ENCODE measurements at regions not wholly inside any gene's neighbourhood (a gene's known extent, or its start where the extent isn't known, plus 50 kb on each side); places are given as distances from the start of the nearest gene placed in this dataset.

GRCh38 chr21:27759820-27760219 lies 792.9 kb upstream of the ADAMTS5 start:
- TF ChIP-seq CTCF (IDR thresholded peaks at IDR 0.05; ENCODE audit: insufficient read depth, low read length, severe bottlenecking), result peak; percentile 6
- FAIRE-seq, result no peak

GRCh38 chr21:27759091-27759659 lies 792.3 kb upstream of the ADAMTS5 start:
- TF ChIP-seq CTCF (IDR thresholded peaks at IDR 0.05; ENCODE audit: insufficient read depth, low read length, severe bottlenecking), result peak; percentile 66
- H3K4me3 ChIP-seq (ENCODE audit: low read depth, low read length), result no peak overlapping the region
- no peaks in the 10 kb centered on the region for H3K27me3 ChIP-seq (ENCODE audit: control insufficient read depth, insufficient read depth, low read length)
- DNase-seq (ENCODE audit: low read depth) (no peak), FAIRE-seq (peak; percentile 64)
- no peaks in the 10 kb centered on the region for H3K36me3 ChIP-seq (ENCODE audit: control insufficient read depth, insufficient read depth, low read length)

More at GRCh38 chr21:27759820-27760219, 792.9 kb upstream of the ADAMTS5 start:
- no peaks in the 10 kb centered on the region for H3K36me3 ChIP-seq (ENCODE audit: control insufficient read depth, insufficient read depth, low read length)
- no peak overlapping the region for H3K4me3 ChIP-seq (ENCODE audit: low read depth, low read length)
- H3K27me3 ChIP-seq (ENCODE audit: control insufficient read depth, insufficient read depth, low read length), result no peaks in the 10 kb centered on the region
- peak; percentile 13 for DNase-seq (ENCODE audit: low read depth)

- no peak for TF ChIP-seq CTCF (IDR thresholded peaks at IDR 0.05; ENCODE audit: insufficient read depth, low read length, severe bottlenecking)
- FAIRE-seq, result no peak
- H3K4me3 ChIP-seq (ENCODE audit: low read depth, low read length), result no peak overlapping the region
- H3K36me3 ChIP-seq (ENCODE audit: control insufficient read depth, insufficient read depth, low read length), result no peaks in the 10 kb centered on the region
- H3K27me3 ChIP-seq (ENCODE audit: control insufficient read depth, insufficient read depth, low read length), result no peaks in the 10 kb centered on the region
- DNase-seq (ENCODE audit: low read depth), result peak; percentile 51
These were observed 789.3 kb upstream of the ADAMTS5 start for GRCh38 chr21:27756191-27756590.

GRCh38 chr21:27743971-27744564 lies 777.2 kb upstream of the ADAMTS5 start:
- no peak for DNase-seq (ENCODE audit: low read depth)
- peak; percentile 43 for FAIRE-seq
- Histone ChIP-seq H3K4me3 (ENCODE audit: low read depth, low read length) (no peak overlapping the region), H3K27me3 (ENCODE audit: control insufficient read depth, insufficient read depth, low read length) (no peaks in the 10 kb centered on the region), H3K36me3 (ENCODE audit: control insufficient read depth, insufficient read depth, low read length) (no peaks in the 10 kb centered on the region)
- TF ChIP-seq CTCF (IDR thresholded peaks at IDR 0.05; ENCODE audit: insufficient read depth, low read length, severe bottlenecking), result no peak

GRCh38 chr21:27741736-27742135 lies 774.8 kb upstream of the ADAMTS5 start:
- DNase-seq (ENCODE audit: low read depth), result no peak
- no peak for TF ChIP-seq CTCF (IDR thresholded peaks at IDR 0.05; ENCODE audit: insufficient read depth, low read length, severe bottlenecking)
- no peak for FAIRE-seq

GRCh38 chr21:27740084-27740483 lies 773.2 kb upstream of the ADAMTS5 start:
- TF ChIP-seq CTCF (IDR thresholded peaks at IDR 0.05; ENCODE audit: insufficient read depth, low read length, severe bottlenecking), result no peak
- FAIRE-seq (no peak), DNase-seq (ENCODE audit: low read depth) (no peak)
- no peak overlapping the region for H3K4me3 ChIP-seq (ENCODE audit: low read depth, low read length)
- no peaks in the 10 kb centered on the region for H3K27me3 ChIP-seq (ENCODE audit: control insufficient read depth, insufficient read depth, low read length)
- no peaks in the 10 kb centered on the region for H3K36me3 ChIP-seq (ENCODE audit: control insufficient read depth, insufficient read depth, low read length)

More at GRCh38 chr21:27741736-27742135, 774.8 kb upstream of the ADAMTS5 start:
- Histone ChIP-seq H3K4me3 (ENCODE audit: low read depth, low read length) (no peak overlapping the region), H3K27me3 (ENCODE audit: control insufficient read depth, insufficient read depth, low read length) (no peaks in the 10 kb centered on the region), H3K36me3 (ENCODE audit: control insufficient read depth, insufficient read depth, low read length) (no peaks in the 10 kb centered on the region)
